MM.1S (cell line): ENCODE measurements at regions not wholly inside any gene's neighbourhood (a gene's known extent, or its start where the extent isn't known, plus 50 kb on each side); places are given as distances from the start of the nearest gene placed in this dataset.

Source experiments
- EZH2phosphoT487 ChIP-seq: fragments of 300-600 bp; sonication (generic); IDR thresholded peaks from 2 replicates; pipeline ENCODE4 v1.6.1; 2018; ENCODE audit warnings: antibody characterized with exemption, low read length
- TF ChIP-seq, protein P1 (sequence below): fragments of 300-600 bp; sonication (generic); IDR thresholded peaks from 2 replicates; pipeline ENCODE4 v1.5.1; 2016; ENCODE audit warnings: antibody characterized with exemption, low read length, mixed read lengths

DNA sequence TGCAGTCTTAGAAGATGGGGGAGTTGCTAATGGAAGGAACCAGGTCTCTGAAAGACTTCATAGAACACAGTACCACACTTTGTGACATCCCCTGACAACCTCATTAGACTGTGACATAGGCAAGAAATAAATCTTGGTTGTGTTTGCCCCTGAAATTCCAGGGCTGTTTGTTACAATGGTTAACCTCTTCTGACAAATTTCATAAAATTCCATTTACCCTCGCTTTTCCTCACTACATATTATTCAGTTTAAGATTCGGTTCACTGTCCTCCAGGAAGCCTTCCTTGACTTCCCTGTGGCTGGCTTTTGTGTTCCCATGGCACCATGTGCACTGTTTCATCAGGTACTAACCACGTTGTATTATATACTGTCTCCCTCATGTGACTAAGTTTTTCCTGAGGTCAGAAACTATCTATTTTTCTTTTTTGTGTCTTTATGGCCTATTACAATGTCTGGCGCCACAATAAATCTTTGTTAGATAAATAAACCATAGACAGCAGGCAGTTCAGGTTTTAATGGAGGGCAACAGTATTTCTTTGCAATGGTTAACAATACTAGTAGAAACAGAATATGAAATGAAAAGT lies 54.2 kb downstream of the ATXN3L start:
- TF ChIP-seq, protein P1, sequence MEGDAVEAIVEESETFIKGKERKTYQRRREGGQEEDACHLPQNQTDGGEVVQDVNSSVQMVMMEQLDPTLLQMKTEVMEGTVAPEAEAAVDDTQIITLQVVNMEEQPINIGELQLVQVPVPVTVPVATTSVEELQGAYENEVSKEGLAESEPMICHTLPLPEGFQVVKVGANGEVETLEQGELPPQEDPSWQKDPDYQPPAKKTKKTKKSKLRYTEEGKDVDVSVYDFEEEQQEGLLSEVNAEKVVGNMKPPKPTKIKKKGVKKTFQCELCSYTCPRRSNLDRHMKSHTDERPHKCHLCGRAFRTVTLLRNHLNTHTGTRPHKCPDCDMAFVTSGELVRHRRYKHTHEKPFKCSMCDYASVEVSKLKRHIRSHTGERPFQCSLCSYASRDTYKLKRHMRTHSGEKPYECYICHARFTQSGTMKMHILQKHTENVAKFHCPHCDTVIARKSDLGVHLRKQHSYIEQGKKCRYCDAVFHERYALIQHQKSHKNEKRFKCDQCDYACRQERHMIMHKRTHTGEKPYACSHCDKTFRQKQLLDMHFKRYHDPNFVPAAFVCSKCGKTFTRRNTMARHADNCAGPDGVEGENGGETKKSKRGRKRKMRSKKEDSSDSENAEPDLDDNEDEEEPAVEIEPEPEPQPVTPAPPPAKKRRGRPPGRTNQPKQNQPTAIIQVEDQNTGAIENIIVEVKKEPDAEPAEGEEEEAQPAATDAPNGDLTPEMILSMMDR: no peak
- TF ChIP-seq EZH2phosphoT487: no peak
